Ureter (tissue), 1 donor: ENCODE measurements at regions not wholly inside any gene's neighbourhood (a gene's known extent, or its start where the extent isn't known, plus 50 kb on each side); places are given as distances from the start of the nearest gene placed in this dataset.
"Not testable (repeated sequence)": the region's sequence is repeated elsewhere in the genome, so short reads cannot be mapped to it uniquely, and the experiment has no call there.

Experiments used
- DNase-seq: peaks from one replicate; pipeline ENCODE4 v3.0.0-alpha.2; 2020; ENCODE audit warnings: low spot score
- donor health status: DM: yes; HTN: yes; CAD: no.

DNA sequence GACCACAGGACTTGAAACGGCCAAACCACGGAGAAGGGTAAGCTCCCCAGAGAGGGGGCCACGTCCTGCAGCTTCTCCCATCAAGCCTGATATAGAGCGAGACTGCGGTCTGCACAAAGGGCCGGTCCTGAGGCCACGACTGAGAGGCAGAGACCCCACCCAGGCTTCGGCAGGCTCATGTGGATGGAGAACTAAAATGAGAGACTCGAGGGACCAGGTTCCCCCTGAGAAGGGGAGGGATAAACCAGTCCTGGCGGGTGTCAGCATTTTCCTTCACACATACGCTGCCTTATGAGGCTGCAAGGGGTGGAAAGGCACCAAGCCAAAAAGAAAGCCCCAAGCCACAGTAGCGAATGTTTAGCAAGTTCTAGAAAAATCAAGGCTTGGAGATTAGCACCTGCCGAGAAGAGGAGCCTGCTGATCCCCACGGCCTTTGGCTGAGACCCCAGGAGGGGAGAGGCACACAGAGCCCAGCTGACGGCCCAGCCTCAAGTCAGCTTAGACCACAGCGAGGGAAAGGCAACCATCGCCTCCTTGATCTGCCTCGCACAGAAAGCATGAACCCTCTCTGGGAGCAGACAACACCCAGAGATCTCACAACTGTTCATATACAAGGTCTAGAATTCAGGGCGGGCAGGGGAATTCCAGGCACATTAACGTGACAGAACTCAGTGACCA, 92.6 kb upstream of the RNF32 start:
- no peak for DNase-seq

DNA sequence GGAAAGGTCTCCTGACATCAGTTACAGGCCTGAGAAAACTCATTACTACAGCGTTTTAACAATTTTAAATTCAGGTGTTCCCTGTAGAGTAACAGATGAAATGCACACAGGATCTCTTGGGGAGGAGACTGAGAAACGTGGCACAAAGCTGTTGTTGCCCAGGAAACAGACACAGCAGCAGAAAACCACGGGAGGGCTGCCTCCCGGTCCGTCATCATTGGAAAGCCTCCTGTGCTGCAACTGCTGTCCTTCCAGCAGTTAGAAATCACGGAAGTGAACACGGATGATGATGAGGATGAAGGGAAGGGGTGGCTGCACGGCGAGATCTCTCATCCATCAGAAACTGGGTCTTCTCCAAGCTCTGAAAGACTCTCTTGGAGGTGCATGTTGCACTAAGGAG, 94.6 kb upstream of the RNF32 start:
- no peak for DNase-seq

DNA sequence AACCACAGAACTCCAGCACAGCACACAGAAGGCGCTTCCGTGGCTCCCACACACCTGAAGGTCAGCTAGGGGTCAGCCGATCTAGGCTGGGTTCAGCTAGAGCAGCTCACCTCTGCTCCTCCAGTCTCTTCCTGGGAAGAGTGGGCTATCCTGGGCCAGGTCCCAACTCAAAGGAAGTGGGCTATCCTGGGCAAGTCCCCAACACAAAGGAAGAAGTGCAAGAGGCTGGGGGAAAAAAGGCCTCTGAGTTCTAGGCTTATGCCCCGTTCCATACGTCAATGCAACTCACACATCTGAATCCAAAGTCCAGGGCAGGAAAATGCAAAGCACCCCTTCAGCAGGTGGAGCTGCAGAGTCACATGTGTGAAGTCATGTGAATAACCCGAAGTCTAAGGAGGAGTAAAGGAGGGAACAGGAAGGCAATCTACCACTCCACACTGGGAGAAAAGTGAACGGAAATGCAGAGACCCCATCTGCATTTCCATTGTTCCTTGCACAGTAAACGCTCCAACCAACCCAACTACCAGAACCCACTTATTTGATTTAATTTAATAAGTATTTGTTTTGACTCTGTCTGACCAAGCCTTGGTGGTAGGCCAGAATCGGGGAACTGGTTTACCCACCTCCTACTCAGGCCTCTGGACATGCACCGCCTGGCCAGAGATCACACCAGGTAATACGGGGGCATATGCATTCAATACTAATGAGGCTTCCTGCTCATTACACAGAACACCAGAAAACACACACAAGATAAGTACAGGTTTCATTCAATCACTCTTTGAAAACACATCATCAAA, 95.5 kb upstream of the RNF32 start:
- no peak for DNase-seq

DNA sequence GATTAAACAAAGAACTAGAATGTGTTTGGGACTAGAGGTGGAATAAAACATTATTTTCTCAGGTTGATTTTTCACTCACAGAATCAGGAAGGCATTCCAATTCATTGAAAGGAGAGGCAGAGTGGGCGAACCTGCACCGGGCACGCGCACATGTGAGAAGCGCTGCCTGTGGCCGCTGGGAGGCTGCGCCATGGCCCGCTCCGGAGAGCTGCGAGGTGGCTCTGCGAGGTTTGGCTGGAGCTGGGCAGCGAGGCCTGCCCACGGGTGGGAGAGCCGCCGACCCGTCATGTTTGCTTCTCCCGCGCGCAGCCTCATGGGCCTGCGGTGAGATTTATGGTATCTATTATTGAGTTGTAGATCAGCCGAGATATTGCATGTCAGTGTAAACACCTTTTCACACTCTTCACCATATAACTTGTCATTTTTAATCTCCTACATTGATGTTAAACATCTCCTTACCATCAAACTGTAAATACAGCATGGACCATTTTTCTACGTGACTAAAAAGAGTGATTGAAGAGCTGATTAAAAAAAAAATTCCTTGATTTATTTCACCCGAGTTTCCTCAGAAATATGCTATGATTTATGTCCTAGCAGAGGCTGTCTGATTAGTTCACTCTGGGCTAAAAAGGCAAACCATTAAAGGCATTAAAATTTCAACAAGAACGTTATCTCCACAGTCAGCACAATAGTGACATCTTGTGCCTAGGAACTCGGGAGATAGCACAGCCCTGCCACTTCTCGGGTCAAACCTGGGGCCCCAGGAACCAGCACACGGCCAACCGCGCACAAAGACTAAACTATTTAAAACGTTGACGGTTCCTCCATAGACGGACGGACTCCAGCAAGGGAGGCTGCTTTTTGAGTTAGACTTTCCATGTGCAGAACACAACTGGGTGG, 96.6 kb upstream of the RNF32 start:
- DNase-seq, result no peak

DNA sequence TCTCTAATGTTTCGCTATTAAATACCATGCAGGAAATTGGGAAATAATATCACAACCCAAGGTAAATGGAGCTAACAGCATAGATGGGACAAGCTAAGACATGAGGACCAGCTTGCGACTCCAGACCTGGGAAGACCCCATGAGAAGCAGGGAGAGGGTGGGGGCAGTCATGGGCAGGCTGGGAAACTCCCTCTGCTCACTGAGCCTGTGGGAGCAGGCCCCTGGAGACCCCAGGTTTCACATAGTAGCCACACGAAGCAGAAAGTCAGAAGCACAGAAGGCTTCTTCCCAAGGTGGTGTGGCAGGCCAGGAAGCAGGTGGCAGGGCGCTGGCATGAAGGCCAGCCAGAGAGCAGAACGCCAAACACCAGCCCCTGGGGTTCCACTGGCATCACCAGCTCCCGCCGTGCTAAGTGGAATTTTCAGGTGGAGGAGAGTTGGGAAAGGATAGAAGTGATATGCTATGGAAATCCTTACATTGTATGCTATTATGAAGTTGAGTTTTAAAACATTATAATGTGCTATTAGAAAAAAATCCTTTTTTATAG, 99.9 kb upstream of the RNF32 start:
- DNase-seq, result no peak

DNA sequence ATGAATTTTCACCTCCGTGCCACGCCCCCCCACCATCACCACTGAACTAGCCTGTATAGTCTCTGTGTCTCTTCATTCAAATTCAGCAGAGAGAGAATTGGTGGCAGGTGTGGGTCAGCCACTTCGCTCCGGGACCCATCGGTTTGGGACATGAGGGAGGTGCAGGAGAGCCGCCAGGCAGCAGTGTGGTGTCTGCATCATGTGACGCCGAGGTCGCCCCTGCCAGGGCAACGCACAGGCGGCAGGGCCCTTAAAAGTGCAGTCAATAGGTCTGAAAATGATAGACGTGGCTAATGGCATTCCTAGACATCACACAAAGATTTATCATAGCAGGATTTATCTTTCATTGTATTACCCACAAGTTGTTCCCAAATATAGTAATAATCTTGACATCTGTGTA, 100.6 kb upstream of the RNF32 start:
- no peak for DNase-seq

DNA sequence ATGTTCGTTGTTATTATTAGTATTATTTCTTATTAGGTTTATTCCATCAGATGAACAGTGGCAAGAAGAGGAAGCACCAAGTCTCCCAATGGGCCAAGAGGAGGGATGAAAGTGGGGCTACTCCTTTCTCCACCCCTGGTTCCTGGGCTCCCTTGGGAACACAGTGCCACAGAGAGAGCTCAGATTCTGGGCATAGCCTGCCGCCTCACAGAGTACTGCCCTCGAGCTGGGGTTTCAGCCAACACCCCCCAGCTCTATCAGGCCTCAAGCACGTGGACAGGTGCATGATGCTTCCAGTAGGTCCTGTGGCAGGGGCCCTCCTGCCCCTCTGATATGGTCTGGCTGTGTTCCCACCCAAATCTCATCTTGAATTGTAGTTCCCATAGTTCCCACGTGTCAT, 103.6 kb upstream of the RNF32 start:
- DNase-seq, result no peak

DNA sequence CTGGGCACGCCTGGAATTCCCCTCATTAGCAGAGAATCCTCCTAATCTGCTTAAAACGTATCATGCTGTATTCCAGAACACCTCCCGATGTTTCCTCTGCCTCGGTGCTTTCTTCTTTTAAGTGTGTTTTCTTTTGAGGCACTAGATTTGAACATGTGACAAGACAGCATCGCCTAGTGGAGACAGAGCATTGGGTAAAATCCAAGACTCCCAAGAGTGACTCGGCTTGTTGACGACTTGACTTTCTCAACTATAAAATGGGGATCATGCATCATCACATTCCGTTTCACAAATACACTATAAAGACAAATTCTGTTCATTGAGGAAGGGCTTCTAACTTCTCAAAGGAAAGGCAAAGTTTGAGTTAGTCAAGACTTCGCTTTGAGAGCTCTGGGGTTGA, 105.6 kb upstream of the RNF32 start:
- DNase-seq, result no peak

DNA sequence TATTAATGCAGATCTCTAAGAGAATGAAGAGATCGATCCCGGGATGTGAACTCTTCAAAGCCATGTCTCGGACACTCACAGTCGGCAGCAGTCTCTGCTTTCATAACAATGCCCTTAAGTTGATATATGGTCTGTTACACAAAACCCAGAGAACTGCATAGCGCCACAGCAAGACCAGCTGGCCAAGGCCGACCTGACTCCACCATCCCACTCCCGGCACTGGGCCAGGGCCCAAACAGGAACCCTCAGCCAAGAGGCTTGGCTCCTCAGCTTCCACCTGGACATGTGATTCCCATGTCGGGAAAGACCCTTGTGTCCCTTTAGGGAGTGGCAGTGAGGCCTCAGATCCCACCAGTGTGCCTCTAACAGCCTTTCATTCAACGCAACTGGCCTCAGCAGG, 106.6 kb upstream of the RNF32 start:
- DNase-seq, result no peak

DNA sequence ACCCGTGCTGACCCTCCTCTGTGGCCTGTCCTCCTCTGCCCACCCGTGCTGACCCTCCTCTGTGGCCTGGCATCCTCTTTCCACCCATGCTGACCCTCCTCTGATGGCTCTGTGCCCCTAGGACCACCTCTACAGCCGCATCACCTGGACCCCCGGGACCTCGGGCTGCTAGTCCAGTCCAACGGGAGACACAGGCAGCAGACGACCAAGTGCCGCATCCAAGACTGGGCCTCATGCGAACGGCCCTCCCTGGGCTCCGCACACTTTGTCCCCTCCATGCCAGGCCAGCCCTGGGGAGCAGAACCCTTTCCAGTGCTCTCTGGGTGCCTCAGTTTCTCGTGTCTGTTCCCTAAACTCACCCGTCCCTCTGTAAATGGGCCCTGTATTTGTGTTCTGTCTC, 107.2 kb upstream of the RNF32 start:
- no peak for DNase-seq

DNA sequence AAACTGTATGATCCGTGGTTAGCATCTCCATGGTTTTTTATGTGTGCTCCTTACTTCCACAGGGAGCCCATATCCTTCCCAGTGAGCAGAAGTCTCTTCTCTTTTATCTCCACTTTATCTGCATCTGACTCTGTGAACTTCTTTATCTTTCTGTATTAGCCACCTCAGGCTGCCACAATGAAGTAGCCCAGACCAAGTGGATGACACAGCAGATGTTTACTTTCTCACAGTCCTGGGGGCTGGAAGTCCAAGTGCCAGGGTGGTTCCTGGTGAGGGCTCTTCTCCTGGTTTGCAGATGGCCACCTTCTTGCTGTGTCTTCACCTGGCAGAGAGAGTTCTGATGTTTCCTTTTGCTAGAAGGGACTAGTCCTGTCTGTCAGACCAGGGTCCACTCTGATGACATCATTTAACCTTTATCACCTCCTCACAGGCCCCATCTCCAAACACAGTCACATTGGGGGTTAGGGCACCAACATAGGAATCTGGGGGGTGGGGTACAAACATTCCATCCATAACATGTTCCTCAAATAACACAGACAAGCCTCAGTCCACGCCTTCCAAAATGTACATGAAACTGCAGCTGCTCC, 108.5 kb upstream of the RNF32 start:
- DNase-seq, result no peak

DNA sequence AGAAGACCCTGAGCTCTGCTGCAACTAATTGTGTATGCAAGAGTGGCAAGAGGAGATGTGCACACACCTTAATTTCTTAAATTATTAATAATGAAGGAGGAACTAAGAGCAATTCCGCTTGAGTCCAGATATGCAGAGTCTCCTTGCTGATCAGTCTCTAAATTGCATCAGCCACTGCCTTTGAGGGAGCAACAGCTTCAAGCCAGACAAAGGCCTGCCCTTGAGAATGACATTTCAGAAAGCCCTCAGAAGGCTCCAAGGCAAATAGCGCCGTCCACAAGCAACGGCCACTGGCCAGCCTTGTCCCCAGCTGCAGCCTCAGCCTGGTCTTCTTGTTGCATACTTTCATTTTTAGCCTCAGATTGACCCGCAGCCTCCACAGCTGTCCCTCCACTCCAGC, 110.6 kb upstream of the RNF32 start:
- no peak for DNase-seq

DNA sequence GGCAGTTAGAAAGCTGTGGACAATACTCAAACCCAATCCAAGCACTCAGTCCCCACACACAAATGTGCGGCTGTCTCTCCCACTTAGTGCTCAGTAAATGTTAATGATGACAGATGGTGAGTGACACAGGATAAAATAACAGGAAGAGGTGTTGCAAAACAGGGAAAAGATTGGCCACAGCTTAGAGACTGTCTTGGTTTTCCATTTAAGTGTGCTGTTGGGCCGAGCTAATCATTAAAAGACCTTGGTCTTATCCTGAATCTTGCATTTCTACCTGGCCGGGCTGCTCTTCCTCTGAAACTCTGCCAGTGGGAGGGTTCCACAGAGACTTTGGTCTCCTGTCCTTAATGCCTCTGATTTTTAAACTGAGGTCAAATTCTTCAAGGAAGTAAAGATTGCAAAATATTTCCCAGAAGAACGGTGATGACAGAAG, 113.1 kb upstream of the RNF32 start:
- DNase-seq, result no peak

DNA sequence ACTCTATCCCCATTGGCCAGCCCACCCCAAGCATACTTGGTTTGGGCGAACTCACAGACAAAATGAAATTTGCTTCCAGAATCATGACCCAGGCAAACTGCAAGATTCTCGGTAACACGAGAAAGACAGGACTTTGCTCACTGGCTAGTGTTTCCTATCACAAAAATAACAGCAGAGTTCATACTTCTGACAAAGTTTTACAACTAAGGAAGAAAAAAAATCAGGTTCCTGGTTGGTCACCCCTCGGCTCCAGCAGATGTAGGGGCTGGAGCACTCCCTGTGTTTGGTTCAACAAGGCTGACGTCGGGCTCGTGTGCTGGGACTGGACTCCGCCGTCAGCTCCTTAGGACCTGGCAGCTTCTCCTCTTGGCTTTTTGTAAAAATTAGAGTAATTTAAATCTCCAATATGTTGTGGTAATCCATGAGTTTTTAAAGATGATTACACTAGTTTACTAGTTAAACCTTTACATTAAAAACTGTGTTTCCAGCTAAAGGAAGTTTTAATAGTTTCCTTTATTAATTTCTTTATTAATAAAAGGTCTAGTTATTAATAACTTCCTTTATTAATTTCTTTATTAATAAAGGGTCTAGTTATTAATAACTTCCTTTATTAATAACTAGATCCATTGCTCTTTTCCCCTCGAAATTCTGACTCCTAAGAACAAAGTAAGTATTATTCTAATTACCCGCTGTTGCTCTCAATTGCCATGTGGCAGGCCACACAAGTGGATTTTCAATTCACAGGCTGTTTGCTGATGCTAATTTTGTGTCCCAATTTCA, 115.6 kb upstream of the RNF32 start:
- DNase-seq, result no peak

DNA sequence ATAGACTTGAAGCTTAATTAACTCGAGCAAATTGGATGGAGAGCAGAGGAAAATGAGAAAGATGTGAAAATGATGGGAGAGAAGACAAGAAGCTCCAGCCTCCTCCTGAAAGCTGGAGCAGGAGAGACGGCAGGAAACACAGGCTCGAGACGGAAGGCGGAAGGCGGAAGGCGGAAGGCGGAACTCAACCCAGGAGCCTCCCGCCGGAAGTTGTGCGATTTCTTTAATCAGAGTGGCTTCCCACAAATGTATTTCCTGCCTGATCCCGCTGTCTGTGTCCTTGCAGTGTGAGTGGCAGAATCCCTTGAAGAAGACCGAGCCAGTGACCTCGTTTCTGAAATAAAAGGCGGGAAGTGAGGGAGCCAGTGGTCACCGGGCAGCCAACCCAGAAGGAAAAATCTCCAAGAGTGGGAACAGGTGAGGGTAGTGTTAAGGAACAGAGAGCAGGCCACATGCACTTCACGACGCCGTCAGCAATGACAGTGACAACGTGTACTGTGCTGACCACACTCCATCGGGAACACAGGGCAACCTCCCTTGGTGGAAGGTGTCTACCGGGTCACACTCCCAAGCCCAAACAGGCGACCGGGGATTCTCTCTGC, 117.0 kb upstream of the RNF32 start:
- DNase-seq, result no peak

DNA sequence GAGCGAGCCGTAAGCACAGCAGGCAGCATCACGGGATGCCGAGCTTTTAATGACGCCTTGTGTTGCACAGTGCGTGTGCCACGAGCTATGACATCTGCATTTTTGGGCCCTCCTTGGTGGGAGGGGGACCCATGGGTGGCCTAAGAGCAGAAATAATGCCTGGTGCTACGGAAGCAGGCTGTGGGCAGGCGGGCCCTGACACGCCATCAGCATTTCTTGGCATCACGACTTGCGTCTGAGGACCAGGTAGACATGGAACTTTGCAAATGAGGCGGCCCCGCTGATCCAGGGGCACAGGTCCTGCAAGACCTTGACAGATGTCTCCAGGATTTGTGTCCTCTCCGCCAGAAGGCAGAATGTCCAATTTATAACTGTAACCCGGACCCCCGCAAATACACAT, 117.8 kb upstream of the RNF32 start:
- no peak for DNase-seq

DNA sequence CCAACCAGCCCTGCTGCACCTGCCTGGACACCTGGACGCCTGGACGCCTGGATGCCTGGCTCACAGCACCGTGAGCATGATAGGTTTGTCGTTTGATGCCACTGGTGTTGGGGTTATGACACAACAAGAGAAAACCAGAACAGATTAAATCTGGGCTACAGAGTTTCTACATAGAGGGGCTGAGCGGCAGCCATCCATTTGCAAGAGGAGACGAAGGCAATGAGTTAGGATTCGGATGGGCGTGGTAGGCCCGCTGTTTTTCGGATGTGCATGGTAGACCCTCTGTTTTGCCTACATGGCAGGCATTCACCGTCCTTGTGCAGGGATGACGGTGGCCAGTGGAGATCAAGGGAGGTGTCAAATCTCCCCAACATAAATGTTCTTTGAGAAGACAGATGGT, 121.5 kb upstream of the RNF32 start:
- DNase-seq, result no peak

DNA sequence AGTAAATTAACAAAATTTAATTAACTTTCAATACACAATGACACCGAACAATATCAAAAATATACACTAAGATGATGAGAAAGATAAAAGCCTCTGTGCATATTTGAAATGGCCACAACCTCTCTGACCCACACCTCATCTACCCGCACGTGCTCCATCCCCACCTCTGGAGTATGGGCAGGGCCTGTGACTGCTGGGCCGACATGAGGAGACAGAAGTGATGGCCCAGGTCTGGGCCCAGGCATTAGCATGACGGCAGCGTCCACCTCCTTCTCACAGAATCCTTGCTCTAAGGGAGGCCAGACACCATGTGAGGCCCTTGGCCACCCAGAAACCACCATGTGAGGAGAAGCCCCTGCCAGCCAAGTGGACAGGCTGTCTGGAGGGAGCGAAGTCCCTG, 122.1 kb upstream of the RNF32 start:
- no peak for DNase-seq

DNA sequence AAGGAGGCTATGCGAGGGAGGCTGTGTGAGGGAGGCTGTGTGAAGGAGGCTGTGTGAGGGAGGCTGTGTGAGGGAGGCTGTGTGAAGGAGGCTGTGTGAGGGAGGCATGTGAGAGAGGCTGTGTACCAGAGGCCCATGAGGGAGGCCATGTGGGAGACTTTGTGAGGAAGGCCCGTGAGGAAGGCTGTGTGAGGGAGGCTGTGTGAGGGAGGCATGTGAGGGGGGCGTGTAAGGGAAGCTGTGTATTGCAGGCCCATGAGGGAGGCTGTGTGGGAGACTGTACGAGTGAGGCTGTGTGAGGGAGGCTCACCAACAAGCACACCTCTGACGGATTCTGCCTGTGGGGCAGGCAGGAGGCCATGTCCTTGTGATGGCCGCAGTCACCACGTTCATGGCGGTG, 122.7 kb upstream of the RNF32 start:
- DNase-seq, result not testable (repeated sequence)

DNA sequence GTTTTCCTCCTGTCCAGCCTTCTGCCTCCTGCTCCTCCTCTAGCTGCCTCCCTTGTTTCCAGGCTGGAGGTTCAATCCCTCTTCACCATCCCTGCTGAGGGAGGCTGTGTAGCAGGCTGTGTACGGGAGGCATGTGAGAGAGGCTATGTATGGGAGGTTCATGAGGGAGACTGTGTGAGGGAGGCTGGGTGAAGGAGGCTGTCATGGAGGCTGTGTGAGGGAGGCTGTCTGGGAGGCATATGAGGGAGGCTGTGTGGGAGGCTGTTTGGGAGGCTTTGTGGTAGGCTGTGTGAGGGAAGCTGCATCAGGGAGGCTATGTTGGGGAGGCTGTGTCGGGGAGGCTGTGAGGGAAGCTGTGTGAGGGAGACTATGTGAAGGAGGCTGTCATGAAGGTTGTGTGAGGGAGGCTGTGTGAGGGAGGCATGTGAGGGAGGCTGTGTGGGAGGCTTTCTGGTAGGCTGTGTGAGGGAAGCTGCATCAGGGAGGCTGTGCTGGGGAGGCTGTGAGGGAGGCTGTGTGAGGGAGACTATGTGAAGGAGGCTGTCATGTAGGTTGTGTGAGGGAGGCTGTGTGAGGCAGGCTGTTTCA, 123.7 kb upstream of the RNF32 start:
- DNase-seq, result no peak
